SK-MEL-5 (cell line): ENCODE measurements at regions not wholly inside any gene's neighbourhood (a gene's known extent, or its start where the extent isn't known, plus 50 kb on each side); places are given as distances from the start of the nearest gene placed in this dataset.

Experiments
- DNase-seq: peaks from one replicate; pipeline ENCODE4 v3.0.0-alpha.2; 2016; ENCODE audit warnings: low read depth, low spot score
- in situ Hi-C: cut with HindIII; loops from 2 replicates; pipeline ENCODE4 v1.10.0; 2016; ENCODE audit warnings: low sequenced_read_pairs, high pct_unique_total_duplicates, low pct_unique_long_range_greater_than_20kb

- in situ Hi-C loops: no loop called here
- no peak for DNase-seq
Observed at GRCh38 chr7:153383781-153384180, 624.2 kb downstream of the ACTR3B start.

GRCh38 chr7:153385502-153385901 is 626.0 kb downstream of the ACTR3B start:
- in situ Hi-C loops: no loop called here

GRCh38 chr7:153386556-153386955 is 627.0 kb downstream of the ACTR3B start:
- in situ Hi-C loops: no loop called here
- DNase-seq: no peak

More at GRCh38 chr7:153385502-153385901, 626.0 kb downstream of the ACTR3B start:
- DNase-seq: no peak

GRCh38 chr7:153388611-153389010 is 629.1 kb downstream of the ACTR3B start:
- no peak for DNase-seq
- in situ Hi-C loops: no loop called here

- DNase-seq: no peak
- in situ Hi-C loops: no loop called here
Observed at GRCh38 chr7:153389261-153389660, 629.7 kb downstream of the ACTR3B start.

GRCh38 chr7:153390955-153391354 is 631.4 kb downstream of the ACTR3B start:
- in situ Hi-C loops: no loop called here
- DNase-seq: no peak

- in situ Hi-C loops: no loop called here
Observed at GRCh38 chr7:153392726-153393125, 633.2 kb downstream of the ACTR3B start.

GRCh38 chr7:153393666-153394065 is 634.1 kb downstream of the ACTR3B start:
- in situ Hi-C loops: no loop called here
- DNase-seq: no peak

More at GRCh38 chr7:153392726-153393125, 633.2 kb downstream of the ACTR3B start:
- DNase-seq: no peak

GRCh38 chr7:153396475-153396874 is 636.9 kb downstream of the ACTR3B start:
- no peak for DNase-seq
- in situ Hi-C loops: no loop called here

- in situ Hi-C loops: no loop called here
- no peak for DNase-seq
Observed at GRCh38 chr7:153397459-153397858, 637.9 kb downstream of the ACTR3B start.

GRCh38 chr7:153397906-153398305 is 638.4 kb downstream of the ACTR3B start:
- in situ Hi-C loops: no loop called here
- DNase-seq: no peak

GRCh38 chr7:153398370-153398769 is 638.8 kb downstream of the ACTR3B start:
- in situ Hi-C loops: no loop called here
- DNase-seq: no peak

GRCh38 chr7:153398789-153399553 is 639.4 kb downstream of the ACTR3B start:
- in situ Hi-C loops: no loop called here
- DNase-seq: no peak

GRCh38 chr7:153399554-153399940 is 640.0 kb downstream of the ACTR3B start:
- in situ Hi-C loops: no loop called here
- no peak for DNase-seq

- no peak for DNase-seq
- in situ Hi-C loops: no loop called here
Observed at GRCh38 chr7:153400735-153401593, 641.4 kb downstream of the ACTR3B start.

GRCh38 chr7:153401795-153402720 is 642.5 kb downstream of the ACTR3B start:
- DNase-seq: peak; percentile 28
- in situ Hi-C loops: no loop called here

GRCh38 chr7:153402721-153403541 is 643.4 kb downstream of the ACTR3B start:
- in situ Hi-C loops: no loop called here
- DNase-seq: no peak
